Fibroblast of villous mesenchyme (primary cell): ENCODE measurements at regions not wholly inside any gene's neighbourhood (a gene's known extent, or its start where the extent isn't known, plus 50 kb on each side); places are given as distances from the start of the nearest gene placed in this dataset.

Experiments
- DNase-seq: peaks from one replicate; pipeline ENCODE4 v3.0.0-alpha.2; 2010; ENCODE audit warnings: low read depth
- H3K4me3 ChIP-seq: 2 replicates; pipeline ENCODE4 v1.5.1; 2011; ENCODE audit warnings: low read depth, mild to moderate bottlenecking, low read length
- CTCF ChIP-seq: IDR thresholded peaks from 2 replicates; pipeline ENCODE4 v1.5.1; 2012; ENCODE audit warnings: low read depth, mild to moderate bottlenecking, low read length; ENCODE audit not compliant: insufficient read depth

- H3K4me3 ChIP-seq = no peak overlapping the region
- TF ChIP-seq CTCF = no peak
- no peak for DNase-seq
Measured at GRCh38 chr7:117929237-117929636, 56.0 kb upstream of the CTTNBP2 start.

DNA sequence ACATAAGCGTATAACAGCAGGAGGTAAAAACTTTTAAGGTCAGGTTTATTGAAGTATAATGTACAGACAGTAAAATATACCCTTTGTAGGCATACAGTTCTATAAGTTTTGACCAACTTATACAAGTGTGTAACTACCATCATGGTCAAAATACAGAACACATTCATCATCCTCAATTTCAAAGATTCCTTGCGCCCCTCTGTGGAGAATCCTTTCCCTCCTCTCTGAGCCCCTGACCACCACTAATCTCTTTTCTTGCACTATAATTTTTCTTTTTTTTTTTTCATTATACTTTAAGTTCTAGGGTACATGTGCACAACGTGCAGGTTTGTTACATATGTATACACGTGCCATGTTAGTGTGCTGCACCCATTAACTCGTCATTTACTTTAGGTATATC lies 58.1 kb upstream of the CTTNBP2 start:
- no peak for TF ChIP-seq CTCF
- DNase-seq = no peak
- no peak overlapping the region for H3K4me3 ChIP-seq

- TF ChIP-seq CTCF = no peak
- no peak overlapping the region for H3K4me3 ChIP-seq
- no peak for DNase-seq
Measured at GRCh38 chr7:117937049-117937752, 64.0 kb upstream of the CTTNBP2 start.

DNA sequence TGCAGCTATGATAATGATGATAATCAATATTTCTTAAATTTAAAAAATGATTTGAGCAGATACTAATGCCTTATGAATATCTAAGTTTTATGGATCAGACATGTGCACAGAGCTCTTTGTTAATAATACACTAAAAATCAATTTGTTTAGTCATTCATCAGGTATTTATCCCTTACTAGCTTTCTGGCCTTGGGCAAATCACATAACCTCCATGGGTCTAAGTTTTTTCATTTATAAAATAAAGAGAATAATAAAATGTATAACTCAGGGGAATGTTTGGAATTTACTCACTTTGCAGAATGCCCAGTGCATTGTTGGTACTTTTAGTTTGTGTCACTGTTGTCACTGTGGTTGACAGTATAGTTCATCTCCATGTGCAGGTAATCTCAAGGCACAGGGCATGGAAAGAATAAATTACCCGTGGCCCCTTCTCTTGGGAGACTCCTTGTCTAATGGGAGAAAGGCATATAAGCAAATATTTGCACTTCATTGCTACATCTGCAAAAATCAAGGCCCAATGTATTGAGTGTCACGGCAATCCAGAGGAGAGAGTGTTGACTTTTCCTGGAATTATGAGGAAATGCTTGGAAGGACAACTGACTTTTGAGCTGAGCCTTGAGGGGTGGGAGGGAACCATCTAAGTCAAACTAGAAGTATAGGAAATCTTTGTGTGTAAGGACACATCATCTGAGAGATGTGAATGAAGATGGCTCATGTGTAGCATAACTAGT lies 64.7 kb upstream of the CTTNBP2 start:
- DNase-seq = no peak
- no peak overlapping the region for H3K4me3 ChIP-seq
- TF ChIP-seq CTCF = no peak

GRCh38 chr7:117941138-117941810 lies 68.0 kb upstream of the CTTNBP2 start:
- DNase-seq = peak; percentile 6
- no peak overlapping the region for H3K4me3 ChIP-seq
- TF ChIP-seq CTCF = no peak

DNA sequence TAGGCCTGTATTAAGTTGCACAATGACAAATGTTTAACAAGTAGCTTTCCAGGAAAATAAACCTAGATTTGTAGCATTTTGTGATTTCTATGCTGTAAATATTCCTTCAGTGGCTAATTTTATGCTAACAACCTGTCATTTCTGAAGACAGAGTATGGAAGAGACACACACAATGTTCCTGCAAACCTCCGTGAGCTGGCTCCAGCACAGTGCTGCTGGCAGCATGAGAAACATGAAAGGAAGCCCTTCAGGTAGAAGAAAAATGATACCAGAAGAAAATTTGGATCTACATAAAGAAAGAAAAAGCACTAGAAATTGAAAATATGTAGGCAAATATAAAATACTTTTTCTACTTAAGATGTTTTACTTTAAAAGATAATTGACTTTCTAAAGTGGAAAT lies 69.5 kb upstream of the CTTNBP2 start:
- TF ChIP-seq CTCF = no peak
- no peak for DNase-seq
- no peak overlapping the region for H3K4me3 ChIP-seq
